NOMO-1 treated with DMSO at 0.1 percent for 48 hours (cell line): ENCODE measurements at regions not wholly inside any gene's neighbourhood (a gene's known extent, or its start where the extent isn't known, plus 50 kb on each side); places are given as distances from the start of the nearest gene placed in this dataset.

ENCODE experiments used
- DNase-seq: peaks from one replicate; lab custom pipeline; 2025; ENCODE audit not compliant: unreplicated experiment; lab: John Stamatoyannopoulos, UW

- no peak for DNase-seq
These were observed 1108.2 kb upstream of the GJE1 start for GRCh38 chr6:141024526-141024925.

DNA sequence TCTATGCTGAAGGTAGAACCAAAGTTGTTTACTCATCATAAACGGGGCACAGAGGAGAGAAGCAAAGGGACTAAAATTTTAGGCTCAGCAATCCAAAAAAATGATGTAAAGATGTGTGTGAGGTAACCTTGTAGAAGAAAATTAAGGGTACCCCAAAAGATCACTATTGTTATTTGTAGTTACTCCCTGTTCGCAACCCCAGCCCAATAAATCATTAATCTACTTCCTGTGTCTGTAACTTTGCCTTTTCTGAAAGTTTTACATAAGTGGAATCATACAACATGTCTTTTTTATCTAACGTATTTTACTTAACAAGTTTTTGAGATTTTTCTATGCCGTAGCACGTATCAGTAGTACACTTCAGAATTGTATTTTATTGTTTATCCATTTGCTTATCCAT lies 1114.8 kb upstream of the GJE1 start:
- no peak for DNase-seq

- no peak for DNase-seq
These were observed 1131.8 kb upstream of the GJE1 start for GRCh38 chr6:141000917-141001316.

DNA sequence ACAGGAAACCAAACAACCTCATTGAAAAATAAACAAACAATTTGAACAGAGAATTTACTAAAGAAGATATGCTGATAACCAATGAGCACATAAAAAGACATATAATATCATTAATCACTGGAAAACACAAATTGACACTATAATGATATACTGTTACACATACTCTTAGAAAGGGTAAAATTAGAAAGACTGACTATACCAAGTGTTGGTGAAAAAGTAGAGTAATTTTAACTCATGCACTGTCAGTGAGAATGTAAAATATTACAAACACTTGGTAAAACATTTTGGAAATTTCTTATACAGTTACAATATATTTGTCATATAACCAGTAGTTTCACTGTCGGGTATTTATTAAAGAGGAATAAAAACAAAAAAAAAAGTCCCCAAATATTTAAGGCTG lies 1139.2 kb upstream of the GJE1 start:
- DNase-seq, result no peak

- DNase-seq, result no peak
These were observed 1140.0 kb upstream of the GJE1 start for GRCh38 chr6:140992678-140993077.

DNA sequence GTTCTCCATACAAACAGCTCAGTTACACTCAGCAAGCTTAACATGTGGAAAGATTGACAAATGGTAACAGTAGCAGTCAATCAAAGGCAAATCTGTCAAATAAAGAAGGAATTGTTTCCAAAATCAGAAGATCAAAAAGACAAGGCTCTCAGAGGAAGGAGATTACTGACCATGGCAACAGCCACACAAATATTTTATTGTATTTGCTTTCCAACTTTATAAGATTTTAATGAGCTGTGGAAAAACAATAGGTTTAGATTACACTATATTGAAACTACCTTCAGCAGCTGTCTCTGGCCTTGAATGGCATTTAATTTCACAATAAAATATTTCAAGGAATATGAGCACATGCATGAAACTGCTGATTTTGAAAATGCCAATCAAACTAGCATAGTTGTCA lies 1143.9 kb upstream of the GJE1 start:
- DNase-seq, result no peak

DNA sequence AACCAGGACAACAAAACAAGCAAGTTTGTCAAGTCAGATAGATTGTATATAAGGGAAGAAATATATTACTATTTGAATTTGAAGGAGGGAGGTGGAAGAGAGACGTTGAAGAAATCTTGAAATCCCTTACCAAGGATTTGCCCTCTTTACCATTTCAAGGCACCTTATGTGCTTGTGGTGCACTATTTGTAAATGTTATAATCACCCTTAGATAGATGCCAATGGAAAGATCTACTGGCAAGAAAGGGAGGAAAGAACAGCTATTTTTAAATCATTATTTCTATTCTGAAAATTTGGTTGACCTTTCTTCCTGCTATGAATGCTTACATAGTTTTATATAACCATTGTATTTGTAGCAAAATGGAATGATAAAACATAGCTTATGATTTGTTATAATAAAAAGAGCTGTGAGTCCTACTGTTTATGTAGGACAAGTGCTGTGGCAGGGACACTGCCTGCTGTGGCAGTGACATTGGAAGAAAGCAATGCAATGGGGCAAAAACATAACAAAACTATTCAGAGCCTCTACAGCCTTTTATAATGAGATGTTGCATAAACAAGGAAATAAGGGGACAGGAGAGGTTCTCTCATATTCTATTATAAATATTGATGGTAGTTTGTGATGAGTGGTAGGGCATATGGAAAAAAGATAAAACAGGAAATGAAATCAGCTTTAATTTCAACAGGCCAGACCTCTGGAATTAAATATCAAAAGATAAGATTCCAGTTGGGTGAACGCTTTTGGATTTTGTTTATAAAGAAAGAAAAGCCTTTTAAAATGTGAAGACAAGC lies 1145.2 kb upstream of the GJE1 start:
- DNase-seq, result no peak

- DNase-seq, result no peak
These were observed 1146.9 kb upstream of the GJE1 start for GRCh38 chr6:140985679-140986275.

GRCh38 chr6:140980265-140980887 lies 1152.3 kb upstream of the GJE1 start:
- DNase-seq, result no peak

GRCh38 chr6:140979642-140980091 lies 1153.1 kb upstream of the GJE1 start:
- no peak for DNase-seq

DNA sequence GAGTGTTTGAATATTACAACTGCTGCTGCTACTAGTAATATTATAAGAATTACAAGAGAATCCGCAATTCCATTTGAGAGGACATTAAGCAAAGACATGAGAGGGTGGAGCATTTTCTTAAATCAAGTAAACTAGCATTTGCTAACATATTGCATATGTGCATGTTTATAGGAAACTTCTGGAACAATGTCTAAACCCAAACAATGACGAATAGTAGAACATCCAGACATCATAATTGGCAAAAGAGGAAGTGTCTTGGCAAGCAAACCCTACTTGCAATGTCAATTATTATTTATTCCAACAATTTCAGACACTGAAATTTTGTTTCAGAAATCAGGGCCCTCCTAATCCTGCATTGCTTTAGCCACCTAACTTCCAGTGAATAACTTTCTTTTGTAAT lies 1155.3 kb upstream of the GJE1 start:
- DNase-seq, result peak; percentile 13

DNA sequence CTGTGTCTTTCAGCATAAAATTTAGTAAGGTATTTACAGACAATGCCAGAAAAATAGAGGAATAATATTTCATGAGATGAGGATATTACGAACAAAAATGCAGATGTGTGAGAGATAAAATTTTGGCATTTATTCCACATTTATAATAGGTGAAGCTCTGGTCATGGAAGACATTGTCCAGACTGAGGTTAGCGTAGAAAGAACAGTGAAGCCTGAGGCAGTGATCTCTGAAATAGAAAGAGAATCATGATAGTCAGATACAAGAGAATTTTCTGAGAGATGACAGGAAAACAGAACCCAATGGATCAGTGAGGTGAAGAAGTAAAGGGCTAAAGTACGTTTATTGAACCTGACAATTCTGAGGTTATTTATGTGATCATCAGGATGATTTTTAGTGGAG lies 1155.9 kb upstream of the GJE1 start:
- DNase-seq, result no peak

DNA sequence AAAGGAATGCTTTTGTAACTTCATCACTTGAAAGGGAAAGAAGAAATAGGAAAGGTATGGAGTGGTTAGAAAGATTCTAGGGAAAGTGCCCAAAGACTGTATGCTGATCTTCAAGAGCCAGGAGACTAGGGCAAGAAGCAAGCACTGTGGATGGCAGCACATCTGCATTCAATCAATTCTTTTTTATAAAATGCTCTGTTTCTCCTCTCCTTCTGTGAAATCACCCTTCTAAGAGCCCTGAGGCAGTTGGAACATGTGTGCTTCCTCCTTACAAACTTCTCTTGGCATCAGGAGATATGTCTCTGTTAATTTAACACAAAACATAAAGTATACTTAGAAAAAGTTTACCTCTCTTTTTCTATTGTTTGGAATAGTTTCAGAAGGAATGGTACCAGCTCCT lies 1162.2 kb upstream of the GJE1 start:
- DNase-seq, result no peak

- DNase-seq, result no peak
These were observed 1164.7 kb upstream of the GJE1 start for GRCh38 chr6:140968062-140968461.

- no peak for DNase-seq
These were observed 1166.0 kb upstream of the GJE1 start for GRCh38 chr6:140966676-140967075.

DNA sequence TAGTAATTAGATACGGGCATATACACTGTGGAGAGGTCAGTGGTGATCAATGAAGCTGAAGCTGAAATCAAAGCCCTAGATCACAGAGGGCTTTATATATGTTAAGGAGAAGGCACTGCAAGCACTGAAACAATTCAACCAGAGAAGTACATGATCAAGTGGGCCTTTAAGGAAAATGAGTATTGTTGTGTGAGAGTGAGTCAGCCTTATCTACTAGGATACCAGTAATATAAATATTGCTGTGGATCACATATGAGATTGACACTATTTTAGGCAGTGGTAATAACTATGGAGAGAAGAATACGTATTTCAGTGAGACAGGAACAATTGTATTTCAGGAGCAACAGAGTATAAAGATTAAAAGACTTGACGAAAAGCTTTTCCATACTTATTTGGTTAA lies 1172.2 kb upstream of the GJE1 start:
- no peak for DNase-seq

DNA sequence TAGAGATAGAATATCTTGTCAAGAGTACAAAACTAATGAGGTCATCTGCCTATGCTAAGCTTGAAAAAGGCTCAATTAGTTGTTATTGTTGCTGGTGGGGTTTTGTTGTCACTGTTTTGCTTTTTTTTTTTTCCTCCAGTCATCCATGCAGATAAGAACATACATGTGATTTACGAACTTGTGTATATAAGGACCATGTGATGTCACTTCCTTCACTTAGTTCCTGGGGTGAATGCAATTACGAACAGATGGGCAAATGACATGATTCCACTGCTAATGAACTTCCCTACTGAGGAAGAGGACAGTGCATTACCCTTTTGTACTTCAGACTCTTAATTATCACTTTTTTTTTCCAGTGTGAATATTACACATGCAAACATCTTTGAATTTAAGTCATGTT lies 1175.3 kb upstream of the GJE1 start:
- no peak for DNase-seq

DNA sequence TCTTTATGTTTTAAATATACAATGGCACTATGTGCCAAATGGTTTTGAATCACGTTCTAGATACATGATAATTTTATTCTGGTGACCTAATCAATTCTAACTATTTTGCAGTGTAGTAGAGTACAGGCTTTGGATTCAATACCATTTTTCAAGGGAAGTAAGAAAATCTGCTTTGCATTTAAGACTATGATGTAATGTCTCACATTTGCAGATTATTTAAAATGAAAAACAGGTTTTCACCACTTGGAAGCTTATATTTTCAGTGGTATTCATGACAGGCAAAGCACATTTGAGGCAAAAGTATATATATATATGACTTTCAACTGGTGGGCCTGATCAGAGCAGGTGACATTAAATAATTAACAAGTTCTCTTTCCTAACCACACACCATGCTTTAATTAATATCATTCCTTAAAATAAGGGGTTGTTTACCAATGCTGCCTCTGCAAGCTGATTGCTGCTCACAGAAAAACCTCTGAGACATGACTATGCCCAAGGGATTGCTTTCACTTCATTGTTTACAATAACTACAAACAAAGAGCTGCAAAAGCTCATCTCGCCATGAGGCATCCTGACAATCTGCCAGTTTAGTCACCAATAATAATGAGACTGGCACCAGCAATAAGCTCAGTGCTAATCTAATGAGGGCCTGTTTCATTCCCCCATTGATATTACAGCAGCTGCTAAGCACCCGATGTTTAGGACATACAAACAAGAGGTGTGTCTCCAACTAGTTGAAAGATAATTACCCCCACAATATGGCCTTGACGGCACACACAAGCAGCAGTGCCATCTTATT lies 1176.0 kb upstream of the GJE1 start:
- DNase-seq, result no peak

DNA sequence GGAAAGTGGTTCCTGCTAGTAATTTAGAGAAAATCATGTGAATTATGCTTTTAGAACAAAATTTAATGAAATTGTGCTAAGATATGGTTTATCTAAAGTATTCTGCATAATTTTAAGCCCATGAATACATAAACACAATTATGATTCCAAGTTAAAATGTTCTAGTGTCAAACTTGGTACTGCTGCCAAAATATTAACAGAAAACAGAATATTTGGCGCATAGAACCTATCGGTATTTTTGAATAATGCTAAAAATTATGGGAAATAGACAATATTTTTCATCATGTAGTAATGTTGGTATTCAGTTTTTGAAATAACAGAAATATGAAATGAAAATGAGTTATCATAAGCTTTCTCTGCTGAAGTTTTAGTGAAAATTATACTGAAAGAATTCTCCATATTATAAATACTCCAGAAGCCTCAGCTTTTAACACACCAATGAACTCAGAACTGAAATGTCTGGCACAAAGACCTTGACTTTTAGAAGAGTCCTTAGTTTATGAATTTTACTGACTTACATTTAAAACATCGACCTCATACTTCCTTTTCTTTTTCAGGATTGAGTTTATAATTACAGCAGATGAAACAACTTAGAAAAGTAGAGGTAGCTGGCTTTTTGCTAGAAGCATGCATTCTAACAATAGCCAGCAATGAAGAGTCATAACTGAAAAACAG lies 1192.3 kb upstream of the GJE1 start:
- no peak for DNase-seq

GRCh38 chr6:140932909-140933308 lies 1199.8 kb upstream of the GJE1 start:
- DNase-seq, result no peak

DNA sequence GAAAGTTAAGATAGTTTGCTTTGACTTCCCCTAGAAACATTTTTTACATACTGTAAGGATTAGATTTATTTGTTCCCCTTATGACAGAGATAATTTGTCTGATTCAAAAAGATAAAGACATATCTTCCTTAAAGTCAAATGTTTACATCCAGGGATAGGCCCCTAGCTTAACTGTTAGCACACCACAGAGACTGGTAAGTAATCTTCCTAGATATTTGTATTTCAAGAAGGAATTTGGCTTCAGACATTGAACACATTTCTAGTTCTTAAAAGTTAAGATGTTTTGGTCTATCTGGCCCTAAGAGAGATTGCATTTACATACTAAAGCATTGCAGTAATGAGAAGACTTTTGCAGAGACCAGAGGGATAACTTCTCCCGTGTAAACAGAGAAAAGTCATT lies 1201.1 kb upstream of the GJE1 start:
- DNase-seq, result no peak
